ENCODE measurements at regions not wholly inside any gene's neighbourhood (a gene's known extent, or its start where the extent isn't known, plus 50 kb on each side); places are given as distances from the start of the nearest gene placed in this dataset.

GRCh38 chr1:234866007-234866866 lies 256.3 kb upstream of the IRF2BP2 start:
- TF ChIP-seq, protein P1, sequence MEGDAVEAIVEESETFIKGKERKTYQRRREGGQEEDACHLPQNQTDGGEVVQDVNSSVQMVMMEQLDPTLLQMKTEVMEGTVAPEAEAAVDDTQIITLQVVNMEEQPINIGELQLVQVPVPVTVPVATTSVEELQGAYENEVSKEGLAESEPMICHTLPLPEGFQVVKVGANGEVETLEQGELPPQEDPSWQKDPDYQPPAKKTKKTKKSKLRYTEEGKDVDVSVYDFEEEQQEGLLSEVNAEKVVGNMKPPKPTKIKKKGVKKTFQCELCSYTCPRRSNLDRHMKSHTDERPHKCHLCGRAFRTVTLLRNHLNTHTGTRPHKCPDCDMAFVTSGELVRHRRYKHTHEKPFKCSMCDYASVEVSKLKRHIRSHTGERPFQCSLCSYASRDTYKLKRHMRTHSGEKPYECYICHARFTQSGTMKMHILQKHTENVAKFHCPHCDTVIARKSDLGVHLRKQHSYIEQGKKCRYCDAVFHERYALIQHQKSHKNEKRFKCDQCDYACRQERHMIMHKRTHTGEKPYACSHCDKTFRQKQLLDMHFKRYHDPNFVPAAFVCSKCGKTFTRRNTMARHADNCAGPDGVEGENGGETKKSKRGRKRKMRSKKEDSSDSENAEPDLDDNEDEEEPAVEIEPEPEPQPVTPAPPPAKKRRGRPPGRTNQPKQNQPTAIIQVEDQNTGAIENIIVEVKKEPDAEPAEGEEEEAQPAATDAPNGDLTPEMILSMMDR (conservative IDR thresholded peaks at IDR 0.05), result no peak
- no peak overlapping the region for H3K4me3 Mint-ChIP-seq
- H3K36me3 Mint-ChIP-seq (ENCODE audit: low read depth), result no peaks in the 10 kb centered on the region
- no peak overlapping the region for H3K27ac Mint-ChIP-seq (ENCODE audit: unreplicated experiment)
- no peaks in the 10 kb centered on the region for H3K27me3 Mint-ChIP-seq (ENCODE audit: low read depth)
- H3K4me1 Mint-ChIP-seq, result peaks cover 26% of the 10 kb centered on the region
- no peaks in the 10 kb centered on the region for H3K9me3 Mint-ChIP-seq
- no peak for DNase-seq (ENCODE audit: low read depth, low spot score)

DNA sequence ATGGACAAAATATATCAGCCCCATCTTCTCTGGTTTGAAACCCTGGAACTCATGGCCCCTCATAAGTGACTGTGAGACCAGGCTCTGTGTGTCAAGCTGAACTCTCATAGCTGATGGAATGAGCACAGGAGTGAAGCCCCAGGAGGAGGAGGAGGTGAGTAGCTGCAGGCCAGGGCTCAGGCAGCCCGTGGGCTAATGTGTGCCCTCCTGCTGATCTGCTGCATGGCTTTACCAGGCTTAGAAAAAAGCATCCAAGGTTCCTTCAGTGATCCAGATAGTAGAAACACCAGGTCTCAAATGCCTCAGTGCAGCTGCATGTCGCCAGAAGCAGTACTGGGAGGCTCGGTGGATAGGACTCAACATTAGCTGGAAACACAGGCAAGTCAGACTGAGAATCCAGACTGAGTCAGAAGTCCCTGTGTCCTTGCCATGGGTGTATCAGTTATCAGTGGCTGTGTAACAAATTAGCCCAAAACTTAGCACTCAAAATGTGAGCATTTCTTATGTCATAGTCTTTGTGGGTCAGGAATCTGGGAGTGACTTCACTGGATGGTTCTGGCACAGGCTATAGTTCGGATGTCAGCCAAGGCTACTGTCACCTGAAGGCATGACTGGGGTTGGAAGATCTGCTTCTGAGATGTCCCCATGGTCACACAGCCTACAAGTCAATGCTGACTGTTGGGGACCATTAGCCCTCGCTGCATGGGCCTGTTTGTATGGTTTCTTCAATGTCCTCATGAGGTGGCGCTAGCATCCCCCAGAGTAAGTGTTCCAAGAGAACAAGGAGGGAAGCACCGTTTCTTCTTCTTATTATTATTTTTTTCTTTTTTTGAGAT lies 255.4 kb upstream of the IRF2BP2 start:
- Mint-ChIP-seq H3K9me3 (no peaks in the 10 kb centered on the region), H3K4me1 (peaks cover 26% of the 10 kb centered on the region), H3K27me3 (ENCODE audit: low read depth) (no peaks in the 10 kb centered on the region), H3K27ac (ENCODE audit: unreplicated experiment) (no peak overlapping the region), H3K36me3 (ENCODE audit: low read depth) (no peaks in the 10 kb centered on the region), H3K4me3 (no peak overlapping the region)
- DNase-seq (ENCODE audit: low read depth, low spot score), result no peak
- TF ChIP-seq, protein P1 (conservative IDR thresholded peaks at IDR 0.05), result no peak

- no peak for DNase-seq (ENCODE audit: low read depth, low spot score)
- no peak overlapping the region for H3K4me3 Mint-ChIP-seq
- H3K9me3 Mint-ChIP-seq, result no peaks in the 10 kb centered on the region
- H3K4me1 Mint-ChIP-seq, result peaks cover 18% of the 10 kb centered on the region
- TF ChIP-seq, protein P1 (conservative IDR thresholded peaks at IDR 0.05), result no peak
- H3K27me3 Mint-ChIP-seq (ENCODE audit: low read depth), result no peaks in the 10 kb centered on the region
- H3K36me3 Mint-ChIP-seq (ENCODE audit: low read depth), result no peaks in the 10 kb centered on the region
- H3K27ac Mint-ChIP-seq (ENCODE audit: unreplicated experiment), result no peak overlapping the region
These were observed 254.1 kb upstream of the IRF2BP2 start for GRCh38 chr1:234864116-234864515.

- Mint-ChIP-seq H3K27ac (ENCODE audit: unreplicated experiment) (peak overlapping the region; percentile 47), H3K9me3 (no peaks in the 10 kb centered on the region), H3K4me1 (peaks cover 18% of the 10 kb centered on the region), H3K36me3 (ENCODE audit: low read depth) (no peaks in the 10 kb centered on the region), H3K4me3 (no peak overlapping the region), H3K27me3 (ENCODE audit: low read depth) (no peaks in the 10 kb centered on the region)
- DNase-seq (ENCODE audit: low read depth, low spot score), result no peak
- TF ChIP-seq, protein P1 (conservative IDR thresholded peaks at IDR 0.05), result no peak
These were observed 253.6 kb upstream of the IRF2BP2 start for GRCh38 chr1:234863551-234863971.

- Mint-ChIP-seq H3K9me3 (no peaks in the 10 kb centered on the region), H3K4me3 (no peak overlapping the region), H3K27me3 (ENCODE audit: low read depth) (no peaks in the 10 kb centered on the region), H3K27ac (ENCODE audit: unreplicated experiment) (peak overlapping the region; percentile 53), H3K36me3 (ENCODE audit: low read depth) (no peaks in the 10 kb centered on the region), H3K4me1 (peaks cover 18% of the 10 kb centered on the region)
- TF ChIP-seq, protein P1 (conservative IDR thresholded peaks at IDR 0.05), result no peak
- DNase-seq (ENCODE audit: low read depth, low spot score), result no peak
These were observed 253.1 kb upstream of the IRF2BP2 start for GRCh38 chr1:234862944-234863515.

All from neural crest cell (in vitro differentiated cells).